Fibroblast of lung (primary cell): ENCODE measurements at regions not wholly inside any gene's neighbourhood (a gene's known extent, or its start where the extent isn't known, plus 50 kb on each side); places are given as distances from the start of the nearest gene placed in this dataset.

Experiments used
- DNase-seq, 2 donors: peaks; one replicate each; pipeline versions ENCODE4 v3.0.0 to v3.0.0-alpha.2; 2010; ENCODE audit warnings: low read depth in 2 of 2
- H2AFZ ChIP-seq: 2 replicates; pipeline ENCODE4 v1.5.1; 2012; ENCODE audit warnings: low read length, control low read depth, inconsistent platforms
- H3K27ac ChIP-seq: 2 replicates; pipeline ENCODE4 v1.5.1; 2011; ENCODE audit warnings: low read length, control low read depth; ENCODE audit not compliant: insufficient read depth
- H3K27me3 ChIP-seq: 2 replicates; pipeline ENCODE4 v1.5.1; 2011; ENCODE audit warnings: mild to moderate bottlenecking, low read length; ENCODE audit not compliant: control insufficient read depth, insufficient read depth
- H3K36me3 ChIP-seq: 2 replicates; pipeline ENCODE4 v1.5.1; 2011; ENCODE audit warnings: low read length; ENCODE audit not compliant: control insufficient read depth, insufficient read depth
- H3K4me1 ChIP-seq: 2 replicates; pipeline ENCODE4 v1.5.1; 2011; ENCODE audit warnings: low read length; ENCODE audit not compliant: control insufficient read depth, insufficient read depth; ENCODE audit errors: extremely low read depth
- H3K4me2 ChIP-seq: 2 replicates; pipeline ENCODE4 v1.5.1; 2011; ENCODE audit warnings: low read length, control low read depth; ENCODE audit not compliant: insufficient read depth; ENCODE audit errors: extremely low read depth
- H3K4me3 ChIP-seq, 4 experiments: fragments of 200-600 bp in 1 of 4; sonication (generic) in 1 of 4; replicated peaks in 1 of 4; 2 replicates each; pipeline ENCODE4 v1.5.1; 2011 to 2016; ENCODE audit warnings: low read length in 4 of 4, low read depth in 3 of 4, mild to moderate bottlenecking in 3 of 4, control low read depth in 2 of 4, inconsistent platforms in 1 of 4, mixed read lengths in 1 of 4; ENCODE audit not compliant: insufficient read depth in 1 of 4; ENCODE audit errors: control extremely low read depth in 1 of 4
- H3K79me2 ChIP-seq: 2 replicates; pipeline ENCODE4 v1.5.1; 2012; ENCODE audit warnings: mild to moderate bottlenecking, low read length, inconsistent platforms; ENCODE audit not compliant: control insufficient read depth, insufficient read depth
- H3K9ac ChIP-seq: 2 replicates; pipeline ENCODE4 v1.5.1; 2011; ENCODE audit warnings: mild to moderate bottlenecking, low read length, control low read depth; ENCODE audit not compliant: insufficient read depth
- H3K9me3 ChIP-seq: 2 replicates; pipeline ENCODE4 v1.5.1; 2012; ENCODE audit warnings: low read depth, low read length; ENCODE audit not compliant: control insufficient read depth, insufficient read depth
- H4K20me1 ChIP-seq: 2 replicates; pipeline ENCODE4 v1.5.1; 2011; ENCODE audit warnings: low read length; ENCODE audit not compliant: control insufficient read depth, insufficient read depth; ENCODE audit errors: extremely low read depth
- EZH2 ChIP-seq: IDR thresholded peaks from 2 replicates; pipeline ENCODE4 v1.5.1; 2012; ENCODE audit warnings: low read length, control low read depth, mild to moderate bottlenecking; ENCODE audit errors: missing control alignments
- TF ChIP-seq, protein P1 (sequence below), 2 donors: IDR thresholded peaks in 1 of 2; conservative IDR thresholded peaks in 1 of 2; 1 replicate in 1 of 2; 2 replicates in 1 of 2; pipeline ENCODE4 v1.5.1; 2011 to 2012; ENCODE audit warnings: low read length in 2 of 2, control low read depth in 1 of 2, inconsistent platforms in 1 of 2, low read depth in 1 of 2, mild to moderate bottlenecking in 1 of 2

- no peak overlapping the region for H3K27ac ChIP-seq
- no peak overlapping the region for H3K4me2 ChIP-seq
- H3K79me2 ChIP-seq = no peaks in the 10 kb centered on the region
- H3K36me3 ChIP-seq = no peaks in the 10 kb centered on the region
- H2AFZ ChIP-seq = no peak overlapping the region
- H3K9me3 ChIP-seq = no peaks in the 10 kb centered on the region
- H3K9ac ChIP-seq = no peak overlapping the region
- no peak for DNase-seq
- no peaks in the 10 kb centered on the region for H4K20me1 ChIP-seq
- H3K27me3 ChIP-seq = no peaks in the 10 kb centered on the region
- no peak overlapping the region for H3K4me3 ChIP-seq
- TF ChIP-seq EZH2 = no peak
- TF ChIP-seq, protein P1, sequence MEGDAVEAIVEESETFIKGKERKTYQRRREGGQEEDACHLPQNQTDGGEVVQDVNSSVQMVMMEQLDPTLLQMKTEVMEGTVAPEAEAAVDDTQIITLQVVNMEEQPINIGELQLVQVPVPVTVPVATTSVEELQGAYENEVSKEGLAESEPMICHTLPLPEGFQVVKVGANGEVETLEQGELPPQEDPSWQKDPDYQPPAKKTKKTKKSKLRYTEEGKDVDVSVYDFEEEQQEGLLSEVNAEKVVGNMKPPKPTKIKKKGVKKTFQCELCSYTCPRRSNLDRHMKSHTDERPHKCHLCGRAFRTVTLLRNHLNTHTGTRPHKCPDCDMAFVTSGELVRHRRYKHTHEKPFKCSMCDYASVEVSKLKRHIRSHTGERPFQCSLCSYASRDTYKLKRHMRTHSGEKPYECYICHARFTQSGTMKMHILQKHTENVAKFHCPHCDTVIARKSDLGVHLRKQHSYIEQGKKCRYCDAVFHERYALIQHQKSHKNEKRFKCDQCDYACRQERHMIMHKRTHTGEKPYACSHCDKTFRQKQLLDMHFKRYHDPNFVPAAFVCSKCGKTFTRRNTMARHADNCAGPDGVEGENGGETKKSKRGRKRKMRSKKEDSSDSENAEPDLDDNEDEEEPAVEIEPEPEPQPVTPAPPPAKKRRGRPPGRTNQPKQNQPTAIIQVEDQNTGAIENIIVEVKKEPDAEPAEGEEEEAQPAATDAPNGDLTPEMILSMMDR (conservative IDR thresholded peaks at IDR 0.05 in 1 of 2, IDR thresholded peaks at IDR 0.05 in 1 of 2; ENCODE audit: low read depth in 1 of 2, low read length in 2 of 2) = no peak
- no peaks in the 10 kb centered on the region for H3K4me1 ChIP-seq
Measured at GRCh38 chr16:64132190-64132589, 989.7 kb downstream of the CDH11 start.

DNA sequence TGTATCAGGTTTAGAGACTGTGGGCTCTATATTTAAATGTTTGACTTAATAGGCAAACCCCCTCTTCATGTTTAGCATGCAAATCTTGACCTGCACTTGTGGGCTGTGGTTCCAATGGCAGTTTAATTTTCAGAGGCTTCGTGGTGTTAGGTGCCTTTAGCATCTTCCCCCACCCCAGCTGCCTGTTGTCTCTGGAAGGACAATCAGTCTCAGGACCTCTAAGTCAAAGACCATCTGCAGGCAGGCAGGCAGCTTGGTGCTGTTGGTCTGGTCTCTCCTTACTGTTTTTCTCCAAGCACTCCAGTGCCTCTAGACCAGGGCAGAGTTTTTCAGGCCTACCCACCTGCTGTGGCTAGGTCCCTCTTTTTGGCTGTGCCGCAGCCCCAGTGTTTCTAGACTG is 990.4 kb downstream of the CDH11 start:
- H3K27ac ChIP-seq = no peak overlapping the region
- no peaks in the 10 kb centered on the region for H3K9me3 ChIP-seq
- DNase-seq = no peak
- H2AFZ ChIP-seq = no peak overlapping the region
- H3K79me2 ChIP-seq = no peaks in the 10 kb centered on the region
- no peak overlapping the region for H3K4me2 ChIP-seq
- H3K27me3 ChIP-seq = no peaks in the 10 kb centered on the region
- H3K9ac ChIP-seq = no peak overlapping the region
- TF ChIP-seq, protein P1 (conservative IDR thresholded peaks at IDR 0.05 in 1 of 2, IDR thresholded peaks at IDR 0.05 in 1 of 2; ENCODE audit: low read depth in 1 of 2, low read length in 2 of 2) = no peak
- no peak for TF ChIP-seq EZH2
- H3K4me1 ChIP-seq = no peaks in the 10 kb centered on the region
- no peaks in the 10 kb centered on the region for H4K20me1 ChIP-seq
- H3K4me3 ChIP-seq = no peak overlapping the region
- no peaks in the 10 kb centered on the region for H3K36me3 ChIP-seq

DNA sequence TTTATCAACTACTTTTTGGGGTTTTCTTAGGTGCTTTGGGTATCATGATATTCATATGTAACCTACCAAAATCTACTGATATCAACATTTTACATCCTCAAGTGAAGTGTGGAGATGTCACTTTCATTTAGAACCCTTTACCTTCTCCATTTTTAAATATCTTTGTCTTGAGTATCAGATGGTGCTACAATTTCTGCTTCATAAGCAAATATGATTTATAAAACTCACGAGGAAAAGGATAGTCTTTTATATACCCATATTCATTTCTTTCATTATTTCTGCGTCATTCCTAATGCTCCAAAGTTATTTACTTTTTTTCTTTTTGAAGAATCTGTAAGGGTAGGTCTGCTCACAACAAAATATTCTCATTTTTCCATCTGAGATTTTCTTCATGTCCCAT is 991.7 kb downstream of the CDH11 start:
- H3K4me3 ChIP-seq = no peak overlapping the region
- no peak overlapping the region for H2AFZ ChIP-seq
- H3K4me2 ChIP-seq = no peak overlapping the region
- H3K9ac ChIP-seq = no peak overlapping the region
- no peak for DNase-seq
- H3K27ac ChIP-seq = no peak overlapping the region
- H3K27me3 ChIP-seq = no peaks in the 10 kb centered on the region
- TF ChIP-seq, protein P1 (conservative IDR thresholded peaks at IDR 0.05 in 1 of 2, IDR thresholded peaks at IDR 0.05 in 1 of 2; ENCODE audit: low read depth in 1 of 2, low read length in 2 of 2) = no peak
- no peak for TF ChIP-seq EZH2
- no peaks in the 10 kb centered on the region for H3K4me1 ChIP-seq
- H3K79me2 ChIP-seq = no peaks in the 10 kb centered on the region
- no peaks in the 10 kb centered on the region for H3K9me3 ChIP-seq
- H3K36me3 ChIP-seq = no peaks in the 10 kb centered on the region
- H4K20me1 ChIP-seq = no peaks in the 10 kb centered on the region
